ENCODE measurements at regions not wholly inside any gene's neighbourhood (a gene's known extent, or its start where the extent isn't known, plus 50 kb on each side); places are given as distances from the start of the nearest gene placed in this dataset.

DNA sequence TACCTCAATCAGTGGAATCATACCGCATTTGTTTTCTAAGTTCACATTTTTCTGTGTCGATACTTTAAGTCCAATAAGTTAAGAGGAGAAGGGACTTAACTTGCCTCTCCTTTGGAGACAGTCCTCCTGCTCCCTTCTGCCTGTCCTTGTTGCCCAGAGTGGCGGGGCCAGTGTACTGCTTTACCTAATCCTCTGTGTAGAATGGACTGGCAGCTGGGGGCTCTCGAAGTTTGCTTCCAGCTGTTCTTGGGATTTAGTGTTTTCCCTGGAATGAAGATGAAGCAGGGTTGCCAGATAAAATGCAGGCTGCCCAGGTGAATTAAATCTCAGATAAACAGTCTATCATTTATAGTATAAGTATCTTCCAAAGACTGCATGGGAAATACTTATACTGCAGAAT lies 287.6 kb upstream of the C2CD4B start:
- TF ChIP-seq, protein P1, sequence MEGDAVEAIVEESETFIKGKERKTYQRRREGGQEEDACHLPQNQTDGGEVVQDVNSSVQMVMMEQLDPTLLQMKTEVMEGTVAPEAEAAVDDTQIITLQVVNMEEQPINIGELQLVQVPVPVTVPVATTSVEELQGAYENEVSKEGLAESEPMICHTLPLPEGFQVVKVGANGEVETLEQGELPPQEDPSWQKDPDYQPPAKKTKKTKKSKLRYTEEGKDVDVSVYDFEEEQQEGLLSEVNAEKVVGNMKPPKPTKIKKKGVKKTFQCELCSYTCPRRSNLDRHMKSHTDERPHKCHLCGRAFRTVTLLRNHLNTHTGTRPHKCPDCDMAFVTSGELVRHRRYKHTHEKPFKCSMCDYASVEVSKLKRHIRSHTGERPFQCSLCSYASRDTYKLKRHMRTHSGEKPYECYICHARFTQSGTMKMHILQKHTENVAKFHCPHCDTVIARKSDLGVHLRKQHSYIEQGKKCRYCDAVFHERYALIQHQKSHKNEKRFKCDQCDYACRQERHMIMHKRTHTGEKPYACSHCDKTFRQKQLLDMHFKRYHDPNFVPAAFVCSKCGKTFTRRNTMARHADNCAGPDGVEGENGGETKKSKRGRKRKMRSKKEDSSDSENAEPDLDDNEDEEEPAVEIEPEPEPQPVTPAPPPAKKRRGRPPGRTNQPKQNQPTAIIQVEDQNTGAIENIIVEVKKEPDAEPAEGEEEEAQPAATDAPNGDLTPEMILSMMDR (conservative IDR thresholded peaks at IDR 0.05; ENCODE audit: low read length), result no peak
- TF ChIP-seq EZH2phosphoT487 (IDR thresholded peaks at IDR 0.05; ENCODE audit: borderline replicate concordance, low read depth, low read length), result no peak
